H4 (cell line): ENCODE measurements at regions not wholly inside any gene's neighbourhood (a gene's known extent, or its start where the extent isn't known, plus 50 kb on each side); places are given as distances from the start of the nearest gene placed in this dataset.
"Not testable (repeated sequence)": the region's sequence is repeated elsewhere in the genome, so short reads cannot be mapped to it uniquely, and the experiment has no call there.

Experiments used
- DNase-seq: peaks from one replicate; pipeline ENCODE4 v3.0.0-alpha.2; 2015; ENCODE audit warnings: low spot score

DNA sequence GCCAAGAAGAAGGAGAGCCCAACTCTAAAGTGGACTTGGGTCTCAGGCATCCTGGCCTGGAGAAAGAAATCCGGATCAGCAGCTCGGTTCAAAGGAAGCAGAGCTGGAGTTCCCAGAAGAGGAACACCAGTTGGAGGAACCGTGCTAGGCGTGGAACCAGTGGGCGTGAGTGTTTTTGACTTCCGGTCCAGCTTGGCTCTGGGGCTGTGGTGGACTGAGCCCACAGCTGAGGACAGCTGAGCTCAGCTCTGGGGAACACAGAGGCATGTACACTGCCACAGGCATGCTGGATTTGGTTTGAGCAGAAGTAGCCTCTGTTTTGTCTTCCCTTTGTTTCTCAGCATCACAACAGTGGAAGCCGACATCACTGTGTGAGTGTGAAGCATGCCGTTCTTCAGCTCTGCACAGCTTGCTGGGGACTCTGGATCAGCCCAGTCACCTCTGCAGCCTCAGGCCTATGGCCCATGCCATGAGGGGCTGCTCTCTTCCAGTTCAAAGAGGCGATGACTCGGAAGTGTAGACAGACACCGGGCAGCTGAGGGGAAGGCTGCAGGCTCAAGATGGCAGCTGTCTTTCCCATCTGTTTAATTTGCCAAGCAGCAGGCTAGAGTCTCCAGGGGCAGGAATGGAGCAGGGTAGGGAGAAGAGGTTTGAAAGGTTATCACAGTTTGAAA is 185.8 kb upstream of the UBE3A start:
- no peak for DNase-seq

DNA sequence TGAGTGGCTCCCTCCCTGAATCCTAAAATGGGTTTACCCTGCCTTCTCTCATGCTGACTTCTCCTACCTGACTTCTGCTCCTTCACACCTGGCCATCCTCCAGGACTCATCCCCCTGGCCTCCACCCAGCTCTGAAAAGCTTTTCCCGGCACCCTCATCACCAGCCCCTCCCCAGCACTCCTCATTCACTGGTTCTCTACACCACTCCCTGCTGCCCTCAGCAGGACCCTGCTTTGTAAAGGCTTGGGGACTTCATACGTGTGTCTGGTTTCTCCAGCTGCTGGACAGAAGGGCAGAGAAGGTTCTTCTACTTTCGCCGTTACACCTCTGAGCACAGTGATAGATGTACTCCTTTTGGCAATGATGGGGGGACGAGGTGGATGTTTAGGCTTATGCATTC is 184.9 kb upstream of the UBE3A start:
- no peak for DNase-seq

DNA sequence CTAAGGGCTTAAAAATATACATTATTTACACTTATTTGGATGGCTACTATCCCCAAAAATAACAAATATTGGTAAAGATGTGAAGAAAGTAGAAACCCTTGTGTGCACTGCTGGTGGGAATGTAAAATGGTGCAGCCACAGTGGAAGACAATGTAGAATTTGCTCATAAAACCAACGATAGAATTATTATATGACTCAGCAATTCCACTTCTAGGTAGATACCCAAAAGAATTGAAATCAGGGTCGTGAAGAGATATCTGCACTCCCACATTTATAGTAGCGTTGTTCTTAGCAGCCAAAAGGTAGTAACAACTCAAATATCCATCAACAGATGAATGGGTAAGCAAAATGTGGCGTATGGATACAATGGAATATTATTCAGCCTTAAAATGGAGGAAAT is 181.6 kb upstream of the UBE3A start:
- DNase-seq = no peak

DNA sequence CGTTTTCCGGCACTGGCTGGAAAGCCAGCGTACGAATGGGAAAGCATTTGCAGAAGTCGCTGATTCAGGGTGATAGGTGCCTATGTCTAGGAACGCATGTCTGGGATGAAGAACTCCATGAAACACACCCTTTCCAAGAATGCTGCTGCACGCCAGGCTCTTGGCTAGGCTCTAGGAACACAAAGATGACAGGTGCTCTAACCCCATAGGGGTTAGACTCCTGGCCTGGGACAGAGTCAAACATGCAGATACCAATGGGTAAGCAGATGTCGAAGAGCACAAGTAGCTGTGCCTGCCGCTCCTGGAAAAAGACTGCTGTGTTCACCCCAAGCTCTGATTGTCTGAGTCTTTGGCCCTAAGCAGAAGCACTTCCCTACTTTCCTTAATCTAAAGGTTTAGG is 180.9 kb upstream of the UBE3A start:
- DNase-seq = no peak

DNA sequence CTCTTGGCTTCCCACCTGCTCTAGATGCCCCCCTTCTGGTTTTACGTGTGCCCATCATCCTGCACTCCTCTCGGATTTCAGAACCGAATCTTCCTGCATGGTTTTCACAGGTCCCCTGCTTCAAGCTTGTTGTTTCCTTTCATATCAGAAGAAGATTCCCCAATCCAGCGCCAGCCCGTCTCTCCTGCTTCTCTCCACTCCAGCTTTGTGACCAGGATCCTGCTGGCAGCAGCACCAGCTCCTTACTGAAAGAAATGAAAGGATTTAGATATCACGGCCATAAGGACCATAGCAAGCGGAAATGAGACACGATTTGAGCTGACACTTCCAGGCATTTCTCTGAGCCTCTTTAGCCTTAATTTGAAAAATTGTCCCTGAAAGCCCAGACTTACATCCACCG is 180.3 kb upstream of the UBE3A start:
- no peak for DNase-seq

- DNase-seq = no peak
Measured at GRCh38 chr15:25618161-25618560, 179.3 kb upstream of the UBE3A start.

DNA sequence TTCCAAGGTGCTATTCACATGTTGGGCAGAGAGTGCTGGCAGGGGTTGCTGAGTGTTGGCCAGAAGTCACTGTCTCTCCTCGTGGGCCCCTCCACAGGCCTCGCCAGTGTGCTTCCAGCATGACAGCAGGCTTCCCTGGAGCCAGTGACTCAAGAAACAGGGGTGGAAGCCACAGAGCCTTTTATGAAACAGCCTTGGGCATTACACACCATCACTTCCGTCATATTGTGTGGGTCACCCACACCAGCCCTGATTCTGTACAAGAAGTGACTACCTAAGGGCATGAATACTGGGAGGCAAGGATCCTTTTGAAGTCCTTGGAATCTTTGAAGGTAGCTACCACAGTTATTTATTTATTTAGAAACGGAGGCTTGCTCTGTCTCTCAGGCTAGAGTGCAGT is 177.6 kb upstream of the UBE3A start:
- no peak for DNase-seq

DNA sequence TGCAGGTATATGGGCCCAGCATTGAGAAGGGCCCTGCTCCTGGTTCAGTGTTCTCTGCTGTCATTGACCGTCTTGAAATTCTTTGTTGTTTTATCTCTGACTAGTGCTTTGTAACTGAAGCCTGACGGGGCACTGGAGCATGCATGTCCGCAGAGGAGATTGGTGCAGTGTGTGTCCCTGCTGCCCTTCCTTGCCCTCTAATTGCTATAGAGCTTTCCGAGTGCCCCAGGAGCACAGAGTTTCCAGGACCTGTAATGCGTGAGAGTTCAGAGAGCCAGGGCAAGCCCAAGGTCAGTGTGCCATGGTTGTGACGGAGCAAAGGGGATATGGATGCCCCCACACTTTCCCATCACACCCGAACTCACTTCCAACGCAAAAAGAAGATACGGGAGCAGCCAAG is 174.3 kb upstream of the UBE3A start:
- no peak for DNase-seq

DNA sequence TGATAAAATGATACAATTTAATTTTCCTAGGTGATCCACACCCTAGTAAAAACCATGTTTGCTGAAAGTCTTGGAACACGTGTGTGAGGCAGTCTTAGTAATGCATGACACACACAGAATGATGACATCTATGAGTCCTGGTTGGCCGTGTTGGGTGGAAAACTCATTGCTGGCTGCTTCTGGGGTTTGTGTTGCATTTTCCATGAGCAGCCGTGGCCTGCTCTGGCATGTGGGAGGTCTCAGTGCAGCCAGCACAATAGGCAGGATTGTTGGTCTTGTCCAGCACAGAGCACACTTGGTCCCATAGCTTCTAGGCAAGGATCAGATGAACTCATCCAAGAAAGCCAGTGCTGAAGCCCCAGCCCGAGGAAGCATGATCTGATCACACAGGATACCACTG is 172.8 kb upstream of the UBE3A start:
- DNase-seq = no peak

GRCh38 chr15:25609371-25609770 is 170.5 kb upstream of the UBE3A start:
- DNase-seq = no peak

DNA sequence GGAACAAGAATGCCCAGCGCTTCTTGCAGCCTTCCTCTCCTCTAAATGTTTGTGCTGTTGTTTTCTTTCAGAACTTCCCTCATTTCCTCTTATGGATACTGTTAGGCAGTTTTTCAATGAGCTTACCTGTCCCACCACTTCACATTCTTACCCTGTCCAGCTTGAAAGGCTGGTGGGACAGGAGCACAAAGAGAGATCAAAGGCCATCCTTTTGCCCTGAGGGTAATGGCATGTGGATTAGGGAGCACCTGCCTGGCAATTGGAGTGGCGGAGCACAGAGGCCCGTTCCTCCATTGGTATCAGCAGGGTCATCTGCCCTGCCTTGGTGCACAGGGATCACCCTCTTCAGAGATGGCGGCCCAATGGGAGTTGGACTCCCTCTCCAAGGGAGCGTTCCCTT is 170.1 kb upstream of the UBE3A start:
- no peak for DNase-seq

- DNase-seq = no peak
Measured at GRCh38 chr15:25605151-25605550, 166.3 kb upstream of the UBE3A start.

GRCh38 chr15:25600751-25601150 is 161.9 kb upstream of the UBE3A start:
- DNase-seq = no peak

DNA sequence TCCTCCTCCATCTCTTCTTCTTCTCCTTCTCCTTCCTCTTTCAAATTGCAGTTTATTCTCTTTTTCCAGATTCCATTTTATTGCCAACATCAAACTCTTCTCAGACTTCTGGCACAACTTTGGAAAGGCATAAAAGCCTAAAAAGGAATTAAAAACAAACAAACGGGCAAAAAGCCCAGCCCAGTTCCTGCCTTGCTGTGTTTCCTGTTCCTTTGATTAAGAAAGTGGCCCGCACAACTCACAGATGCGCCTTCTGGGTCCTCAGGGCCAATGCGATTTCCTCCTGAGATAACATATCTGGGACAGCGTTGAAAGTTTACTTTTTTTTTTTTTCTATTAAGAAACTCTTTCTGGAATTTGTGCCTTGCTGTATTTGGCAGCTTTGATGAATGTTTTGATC is 158.7 kb upstream of the UBE3A start:
- no peak for DNase-seq

- no peak for DNase-seq
Measured at GRCh38 chr15:25596644-25597562, 158.1 kb upstream of the UBE3A start.

DNA sequence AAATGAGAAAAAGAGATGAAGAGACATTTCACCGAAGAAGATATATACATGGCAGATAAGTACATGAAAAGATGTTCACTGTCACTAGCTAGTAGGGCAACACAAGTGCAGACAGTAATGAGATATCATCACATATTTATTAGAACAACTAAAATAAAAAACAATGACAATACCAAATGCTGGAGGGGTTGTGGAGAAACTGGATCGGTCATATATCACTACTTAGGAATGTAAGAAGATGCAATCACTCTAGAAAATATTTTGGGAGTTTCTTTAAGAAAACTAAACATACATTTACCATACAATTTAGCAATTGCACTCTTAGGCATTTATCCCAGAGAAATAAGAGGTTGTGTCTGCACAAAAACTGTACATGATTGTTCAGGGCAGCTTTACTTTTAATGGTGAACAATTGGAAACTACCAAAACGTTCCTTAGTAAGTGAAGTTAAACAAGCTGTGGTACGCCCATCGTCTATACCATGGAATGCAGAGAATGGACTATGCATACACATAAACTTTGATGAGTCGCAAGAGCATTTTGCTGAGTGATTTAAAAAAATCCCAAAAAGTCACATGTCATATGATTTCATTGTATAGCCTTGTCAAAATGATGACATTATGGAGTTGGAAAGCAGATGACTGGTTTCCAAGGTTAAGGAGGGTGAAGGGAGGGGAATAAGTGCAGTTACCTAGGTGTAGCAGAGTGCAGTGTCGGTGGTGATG is 149.0 kb upstream of the UBE3A start:
- no peak for DNase-seq

- DNase-seq = no peak
Measured at GRCh38 chr15:25582886-25583285, 144.1 kb upstream of the UBE3A start.

DNA sequence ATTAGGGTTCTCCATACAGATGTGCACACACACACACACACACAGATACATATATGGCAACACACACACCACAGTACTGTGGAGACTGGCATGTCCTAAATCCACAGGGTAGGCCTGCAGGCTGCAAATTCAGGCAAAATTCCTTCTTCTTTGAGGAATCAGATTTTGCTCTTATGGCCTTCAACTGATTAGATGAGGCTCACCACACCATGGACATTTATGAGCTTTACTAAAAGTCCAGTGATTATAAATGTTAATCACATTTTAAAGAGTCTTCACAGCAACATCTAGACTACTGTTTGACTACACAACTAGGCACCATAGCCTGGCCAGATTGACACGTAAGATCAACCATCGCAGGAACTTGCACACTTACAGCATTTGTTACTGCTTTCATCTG is 140.3 kb upstream of the UBE3A start:
- DNase-seq = no peak

- DNase-seq = no peak
Measured at GRCh38 chr15:25572191-25572590, 133.4 kb upstream of the UBE3A start.

- DNase-seq = no peak
Measured at GRCh38 chr15:25568751-25569150, 129.9 kb upstream of the UBE3A start.

- DNase-seq = not testable (repeated sequence)
Measured at GRCh38 chr15:25566545-25566944, 127.7 kb upstream of the UBE3A start.

- no peak for DNase-seq
Measured at GRCh38 chr15:25565470-25566264, 126.8 kb upstream of the UBE3A start.
